ENCODE measurements at regions not wholly inside any gene's neighbourhood (a gene's known extent, or its start where the extent isn't known, plus 50 kb on each side); places are given as distances from the start of the nearest gene placed in this dataset.

- no peak overlapping the region for H2AFZ ChIP-seq (ENCODE audit: low read length)
- no peak overlapping the region for H3K14ac ChIP-seq (ENCODE audit: insufficient read length)
- no peak overlapping the region for H3K4me2 ChIP-seq (ENCODE audit: insufficient read depth in 1 of 2, low read depth in 2 of 2, low read length in 2 of 2)
- H3K9ac ChIP-seq (replicated peaks in 1 of 4; ENCODE audit: extremely low read depth in 1 of 4, low read depth in 3 of 4, low read length in 3 of 4), result no peak overlapping the region
- DNase-seq (ENCODE audit: low read depth in 1 of 2, low spot score in 2 of 2) (no peak), FAIRE-seq (no peak)
- no peak overlapping the region for H4K91ac ChIP-seq (replicated peaks; ENCODE audit: insufficient read length, low read length)
- no peaks in the 10 kb centered on the region for H3K79me2 ChIP-seq (ENCODE audit: control insufficient read depth in 1 of 2, insufficient read depth in 2 of 2, low read length in 2 of 2)
- no peak overlapping the region for H3K4me3 ChIP-seq (ENCODE audit: extremely low read depth in 1 of 4, insufficient read depth in 2 of 4, low read depth in 3 of 4, low read length in 4 of 4)
- H3K27ac ChIP-seq (ENCODE audit: low read depth, low read length), result no peak overlapping the region
- H3K27me3 ChIP-seq (replicated peaks in 1 of 4; ENCODE audit: control insufficient read depth in 3 of 4, extremely low read depth in 1 of 4, insufficient read depth in 3 of 4, low read length in 3 of 4), result peaks cover 0 to 1% (median 0%) of the 10 kb centered on the region in 4 experiments; a peak in 1 of 7 replicates
- H3K4ac ChIP-seq (replicated peaks; ENCODE audit: insufficient read length, low read depth, low read length), result no peak overlapping the region
- no peak overlapping the region for H2BK15ac ChIP-seq (ENCODE audit: low read length)
- H4K20me1 ChIP-seq (replicated peaks in 1 of 2; ENCODE audit: control insufficient read depth in 1 of 2, insufficient read depth in 2 of 2, low read length in 2 of 2), result no peaks in the 10 kb centered on the region
- no peak overlapping the region for H4K8ac ChIP-seq (ENCODE audit: extremely low read depth, insufficient read depth, low read length)
- H2BK12ac ChIP-seq (ENCODE audit: low read depth, low read length), result no peak overlapping the region
- WGBS, 2 experiments (ENCODE audit: extremely low coverage in 1 of 2, insufficient coverage in 1 of 2, insufficient read length in 1 of 2, insufficient replicate concordance in 2 of 2, low coverage in 1 of 2, low lambda C conversion rate in 2 of 2, missing lambda C conversion rate in 1 of 2), result 95% methylated on average over 3 of the region's 3 CpGs; no CpG with 5 or more reads in 1 of the 2 experiments
- no peaks in the 10 kb centered on the region for H3K23me2 ChIP-seq (ENCODE audit: low read depth, low read length)
- H3K9me3 ChIP-seq (ENCODE audit: insufficient read depth in 2 of 2, low read depth in 1 of 2, low read length in 1 of 2), result no peaks in the 10 kb centered on the region
- no peaks in the 10 kb centered on the region for H3K36me3 ChIP-seq (ENCODE audit: control insufficient read depth in 2 of 4, insufficient read depth in 4 of 4, low read length in 3 of 4)
- H4K5ac ChIP-seq (ENCODE audit: insufficient read length, low read depth, low read length), result no peak overlapping the region
- H2BK5ac ChIP-seq (ENCODE audit: low read depth, low read length), result no peak overlapping the region
- H3K79me1 ChIP-seq (ENCODE audit: low read depth, low read length), result no peaks in the 10 kb centered on the region
- TF ChIP-seq CTCF (IDR thresholded peaks at IDR 0.05; ENCODE audit: control extremely low read depth in 1 of 3, insufficient read depth in 1 of 3, low read depth in 1 of 3, low read length in 3 of 3), result no peak
- TF ChIP-seq FOSL1 (IDR thresholded peaks at IDR 0.05; ENCODE audit: insufficient read depth, low read depth, low read length), result no peak
- no peak for TF ChIP-seq RAD21 (IDR thresholded peaks at IDR 0.05 in 1 of 2, conservative IDR thresholded peaks at IDR 0.05 in 1 of 2; ENCODE audit: low read depth in 2 of 2, low read length in 2 of 2)
- CTCF ChIA-PET (ENCODE audit: partially characterized antibody), result interaction anchor here (0.9 to 1.0 kb wide), 2 partner anchors 162 to 723 kb away, joined by 3 read pairs; no protein-coding TSS in a partner anchor
- POLR2A ChIA-PET (ENCODE audit: partially characterized antibody), result no interaction called here
- no peak overlapping the region for H3K23ac ChIP-seq (ENCODE audit: insufficient read length)
- H2BK120ac ChIP-seq (replicated peaks; ENCODE audit: low read depth, low read length), result no peak overlapping the region
- no peak overlapping the region for H3K18ac ChIP-seq (ENCODE audit: extremely low read depth, low read length)
- no peak overlapping the region for H2AK5ac ChIP-seq (ENCODE audit: low read depth, low read length)
- H3K56ac ChIP-seq (replicated peaks; ENCODE audit: insufficient read length, low read depth, low read length), result no peak overlapping the region
- H2BK20ac ChIP-seq (ENCODE audit: low read length), result no peak overlapping the region
- H3K4me1 ChIP-seq (replicated peaks in 1 of 4; ENCODE audit: control insufficient read depth in 3 of 4, insufficient read depth in 4 of 4, low read length in 3 of 4), result no peaks in the 10 kb centered on the region
These were observed 281.6 kb upstream of the ZFP64 start for GRCh38 chr20:52473186-52473585.

Data from H1 (cell line).